Right lobe of liver (tissue), 6 donors: ENCODE measurements at regions not wholly inside any gene's neighbourhood (a gene's known extent, or its start where the extent isn't known, plus 50 kb on each side); places are given as distances from the start of the nearest gene placed in this dataset.
A peak's percentile ranks its signal among the peaks of the same experiment; 100 is the strongest.

Experiments used
- ATAC-seq, 4 donors: fragments of 200-7000 bp; cut with Tn5 transposase; one replicate each; pipeline ENCODE4 v1.9.1; 2020; ENCODE audit warnings: mild to moderate bottlenecking in 4 of 4, moderate library complexity in 4 of 4
- DNase-seq, 3 donors: peaks; one replicate each; pipeline ENCODE4 v3.0.0-alpha.2; 2020
- H3K27ac ChIP-seq, 3 donors: fragments of 200-600 bp; one replicate each; pipeline ENCODE4 v1.8.0; 2022
- H3K27me3 ChIP-seq, 2 donors: fragments of 200-600 bp; one replicate each; pipeline ENCODE4 v1.8.0; 2022
- H3K36me3 ChIP-seq, 4 donors: fragments of 200-600 bp; sonication (generic) in 1 of 4; one replicate each; pipeline versions ENCODE4 v1.5.1 to v1.8.0; 2017 to 2022; ENCODE audit warnings: control low read depth in 1 of 4
- H3K4me1 ChIP-seq, 4 donors: fragments of 200-600 bp; sonication (generic) in 1 of 4; one replicate each; pipeline versions ENCODE4 v1.5.1 to v1.8.0; 2017 to 2022; ENCODE audit warnings: control low read depth in 1 of 4
- H3K4me3 ChIP-seq, 3 donors: fragments of 200-600 bp; one replicate each; pipeline ENCODE4 v1.8.0; 2022
- H3K9me3 ChIP-seq, 4 donors: fragments of 200-600 bp; sonication (generic) in 1 of 4; one replicate each; pipeline versions ENCODE4 v1.5.1 to v1.8.0; 2017 to 2022; ENCODE audit warnings: control low read depth in 1 of 4
- CTCF ChIP-seq, 4 donors: fragments of 200-600 bp in 3 of 4; fragments of 450-650 bp in 1 of 4; IDR thresholded peaks; one replicate each; pipeline versions ENCODE4 v1.5.1 to v1.8.0; 2016 to 2022; ENCODE audit warnings: antibody characterized with exemption in 4 of 4, mild to moderate bottlenecking in 2 of 4
- POLR2A ChIP-seq: fragments of 450-650 bp; IDR thresholded peaks from one replicate; pipeline ENCODE4 v1.6.1; 2017; ENCODE audit warnings: antibody characterized with exemption, mild to moderate bottlenecking
- WGBS: methylation state at CpG from one replicate; pipeline ENCODE4 v1.1.6; 2018; ENCODE audit warnings: low coverage, low lambda C conversion rate; ENCODE audit not compliant: insufficient coverage; ENCODE audit errors: missing lambda C conversion rate; 5-methylcytosine and 5-hydroxymethylcytosine counted together
- intact Hi-C, 2 donors: fragments of 100-400 bp; cut with DNase I; formaldehyde crosslinking; loops; one replicate each; pipeline versions ENCODE4 v1.11.2 to v1.14.1; 2022
- donor health status: DM: no; HTN: yes; CAD: no.
- donor health status: DM: no; HTN: no; CAD: no.
- donor health status: DM: no; HTN: no; CAD: no.
- donor health status: DM: no; HTN: yes; CAD: no.
- donor health status: DM: no; HTN: yes; CAD: no.

- H3K27me3 ChIP-seq: no peaks in the 10 kb centered on the region
- H3K27ac ChIP-seq: no peak overlapping the region
- intact Hi-C loops: no loop called here
- no peak overlapping the region for H3K4me3 ChIP-seq
- H3K4me1 ChIP-seq: peaks cover 0 to 6% (median 0%) of the 10 kb centered on the region in 4 donors
- H3K9me3 ChIP-seq: no peaks in the 10 kb centered on the region
- DNase-seq (no peak), ATAC-seq (peak in 3 of 4 donors; percentile 46 to 83 (median 64))
- 24% methylated on average over 6 of the region's 6 CpGs for WGBS
- H3K36me3 ChIP-seq: no peaks in the 10 kb centered on the region
- TF ChIP-seq POLR2A: no peak
- TF ChIP-seq CTCF (IDR thresholded peaks at IDR 0.05): no peak
Measured at GRCh38 chr20:11549172-11550103, 368.3 kb upstream of the BTBD3 start.

- WGBS: 69% methylated on average over 8 of the region's 8 CpGs
Measured at GRCh38 chr20:11550657-11551338, 366.9 kb upstream of the BTBD3 start.

GRCh38 chr20:11551479-11551878 lies 366.2 kb upstream of the BTBD3 start:
- DNase-seq (no peak), ATAC-seq (no peak)
- H3K4me1 ChIP-seq: peaks cover 0 to 6% (median 0%) of the 10 kb centered on the region in 4 donors
- no peak overlapping the region for H3K4me3 ChIP-seq
- H3K27me3 ChIP-seq: no peaks in the 10 kb centered on the region
- H3K27ac ChIP-seq: no peak overlapping the region
- no peaks in the 10 kb centered on the region for H3K36me3 ChIP-seq
- TF ChIP-seq POLR2A: no peak
- TF ChIP-seq CTCF (IDR thresholded peaks at IDR 0.05): no peak
- H3K9me3 ChIP-seq: no peaks in the 10 kb centered on the region
- intact Hi-C loops: no loop called here

More at GRCh38 chr20:11550657-11551338, 366.9 kb upstream of the BTBD3 start:
- Histone ChIP-seq H3K4me1 (peaks cover 0 to 6% (median 0%) of the 10 kb centered on the region in 4 donors), H3K27me3 (no peaks in the 10 kb centered on the region), H3K36me3 (no peaks in the 10 kb centered on the region), H3K4me3 (no peak overlapping the region), H3K9me3 (no peaks in the 10 kb centered on the region), H3K27ac (no peak overlapping the region)
- DNase-seq: no peak
- TF ChIP-seq POLR2A (no peak), CTCF (IDR thresholded peaks at IDR 0.05) (no peak)
- intact Hi-C loops: no loop called here
- ATAC-seq: no peak

GRCh38 chr20:11553603-11554002 lies 364.1 kb upstream of the BTBD3 start:
- H3K4me3 ChIP-seq: no peak overlapping the region
- ATAC-seq: peak; percentile 32 to 47 (median 38)
- WGBS: 79% methylated on average over 4 of the region's 4 CpGs

More at GRCh38 chr20:11553603-11554002, 364.1 kb upstream of the BTBD3 start:
- no peak for DNase-seq
- no peak for TF ChIP-seq POLR2A
- peak in 3 of 4 donors; percentile 19 to 36 (median 31) for TF ChIP-seq CTCF (IDR thresholded peaks at IDR 0.05)
- no peak overlapping the region for H3K27ac ChIP-seq
- H3K27me3 ChIP-seq: no peaks in the 10 kb centered on the region
- no peaks in the 10 kb centered on the region for H3K9me3 ChIP-seq
- H3K36me3 ChIP-seq: no peaks in the 10 kb centered on the region
- intact Hi-C loops: no loop called here
- H3K4me1 ChIP-seq: peaks cover 0 to 6% (median 0%) of the 10 kb centered on the region in 4 donors
